Retinal pigment epithelial cell (primary cell): ENCODE measurements at regions not wholly inside any gene's neighbourhood (a gene's known extent, or its start where the extent isn't known, plus 50 kb on each side); places are given as distances from the start of the nearest gene placed in this dataset.
"Not testable (repeated sequence)": the region's sequence is repeated elsewhere in the genome, so short reads cannot be mapped to it uniquely, and the experiment has no call there.

ENCODE experiments used
- DNase-seq: peaks from one replicate; pipeline ENCODE4 v3.0.0-alpha.2; 2010; ENCODE audit warnings: low read depth
- H3K4me3 ChIP-seq: 2 replicates; pipeline ENCODE4 v1.5.1; 2011; ENCODE audit warnings: mild to moderate bottlenecking, low read length, control low read depth, moderate library complexity
- CTCF ChIP-seq: conservative IDR thresholded peaks from 2 replicates; pipeline ENCODE4 v1.5.1; 2011; ENCODE audit warnings: low read depth, low read length, control low read depth, inconsistent platforms

DNA sequence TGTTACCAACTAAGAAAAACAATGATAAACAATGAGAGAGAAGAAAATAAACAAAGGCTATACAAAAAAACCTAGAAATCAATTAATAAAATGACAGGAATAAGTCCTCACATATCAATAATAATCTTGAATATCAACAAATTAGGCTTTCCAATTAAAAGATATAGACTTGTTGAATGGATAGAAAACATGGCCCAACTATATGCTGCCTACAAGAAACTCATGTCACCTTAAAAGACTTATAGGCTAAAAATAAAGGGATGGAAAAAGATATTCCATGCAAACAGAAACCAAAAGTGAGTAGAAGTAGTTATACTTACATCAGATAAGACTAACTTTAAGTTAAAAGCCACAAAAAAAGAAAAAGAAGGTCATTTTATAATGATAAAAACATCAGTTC lies 183.9 kb downstream of the MYRFL start:
- H3K4me3 ChIP-seq: no peak overlapping the region
- DNase-seq: no peak
- no peak for TF ChIP-seq CTCF

- no peak for DNase-seq
- no peak for TF ChIP-seq CTCF
- no peak overlapping the region for H3K4me3 ChIP-seq
These were observed 186.3 kb downstream of the MYRFL start for GRCh38 chr12:70011353-70011752.

DNA sequence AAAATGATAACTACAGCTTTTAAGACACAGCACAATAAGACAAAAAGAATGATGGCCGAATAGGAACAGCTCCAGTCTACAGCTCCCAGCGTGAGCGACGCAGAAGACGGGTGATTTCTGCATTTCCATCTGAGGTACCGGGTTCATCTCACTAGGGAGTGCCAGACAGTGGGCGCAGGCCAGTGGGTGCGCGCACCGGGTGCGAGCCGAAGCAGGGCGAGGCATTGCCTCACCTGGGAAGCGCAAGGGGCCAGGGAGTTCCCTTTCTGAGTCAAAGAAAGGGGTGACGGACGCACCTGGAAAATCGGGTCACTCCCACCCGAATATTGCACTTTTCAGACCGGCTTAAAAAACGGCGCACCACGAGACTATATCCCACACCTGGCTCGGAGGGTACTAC lies 188.0 kb downstream of the MYRFL start:
- not testable (repeated sequence) for H3K4me3 ChIP-seq

GRCh38 chr12:70028515-70028914 lies 203.5 kb downstream of the MYRFL start:
- TF ChIP-seq CTCF: no peak
- H3K4me3 ChIP-seq: no peak overlapping the region
- DNase-seq: no peak

More for the DNA sequence above, 188.0 kb downstream of the MYRFL start:
- DNase-seq: not testable (repeated sequence)

- H3K4me3 ChIP-seq: no peak overlapping the region
- TF ChIP-seq CTCF: no peak
- DNase-seq: no peak
These were observed 203.9 kb downstream of the MYRFL start for GRCh38 chr12:70028918-70029317.

DNA sequence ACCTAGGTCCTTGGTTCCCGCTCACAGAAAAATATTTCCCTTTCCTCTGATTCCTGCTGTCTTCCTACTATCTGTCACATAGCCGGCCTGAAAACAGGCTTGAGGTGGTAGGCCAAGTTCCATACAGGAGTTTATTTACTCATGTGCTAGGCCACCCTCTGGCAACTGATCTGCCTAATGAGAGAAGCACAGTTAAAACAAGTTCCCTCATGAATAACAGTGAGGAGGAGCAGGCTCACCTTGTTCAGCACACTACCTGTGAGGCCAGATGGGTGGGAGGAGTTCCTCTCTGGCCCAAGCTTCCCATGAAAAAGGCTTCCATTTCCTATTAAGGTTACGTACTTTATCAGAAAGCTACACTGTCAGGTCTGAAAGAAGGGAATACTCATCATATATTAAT lies 206.0 kb downstream of the MYRFL start:
- no peak for DNase-seq
- H3K4me3 ChIP-seq: no peak overlapping the region
- TF ChIP-seq CTCF: no peak

DNA sequence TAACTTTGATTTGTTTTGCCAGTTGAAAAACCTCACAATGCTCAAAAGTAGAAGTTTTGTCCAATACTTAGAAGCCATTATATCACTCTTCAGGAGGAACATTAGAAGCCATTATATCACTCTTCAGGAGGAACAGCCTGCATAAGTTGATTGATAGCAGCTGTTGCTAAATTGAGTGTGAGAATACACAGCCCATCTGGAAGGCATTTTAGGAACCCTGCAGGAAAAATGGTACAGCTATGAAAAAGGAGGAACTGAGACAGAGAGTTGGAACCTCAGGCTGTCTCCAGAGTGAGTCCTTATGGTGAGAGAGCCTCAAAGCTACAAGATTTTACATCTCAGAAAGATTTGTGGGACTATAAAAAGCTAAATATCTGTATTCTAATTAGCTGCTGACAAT lies 207.0 kb downstream of the MYRFL start:
- TF ChIP-seq CTCF: no peak
- DNase-seq: no peak
- H3K4me3 ChIP-seq: no peak overlapping the region

GRCh38 chr12:70033310-70033709 lies 208.3 kb downstream of the MYRFL start:
- no peak for TF ChIP-seq CTCF
- no peak for DNase-seq
- H3K4me3 ChIP-seq: no peak overlapping the region
